HG03521 (cell line): ENCODE measurements at regions not wholly inside any gene's neighbourhood (a gene's known extent, or its start where the extent isn't known, plus 50 kb on each side); places are given as distances from the start of the nearest gene placed in this dataset.
"Not testable (repeated sequence)": the region's sequence is repeated elsewhere in the genome, so short reads cannot be mapped to it uniquely, and the experiment has no call there.

Experiments
- ATAC-seq: cut with Tn5 transposase; IDR thresholded peaks from one replicate; pipeline ENCODE4 v1.9.1; 2021; ENCODE audit warnings: mild to moderate bottlenecking, moderate library complexity; ENCODE audit not compliant: unreplicated experiment

DNA sequence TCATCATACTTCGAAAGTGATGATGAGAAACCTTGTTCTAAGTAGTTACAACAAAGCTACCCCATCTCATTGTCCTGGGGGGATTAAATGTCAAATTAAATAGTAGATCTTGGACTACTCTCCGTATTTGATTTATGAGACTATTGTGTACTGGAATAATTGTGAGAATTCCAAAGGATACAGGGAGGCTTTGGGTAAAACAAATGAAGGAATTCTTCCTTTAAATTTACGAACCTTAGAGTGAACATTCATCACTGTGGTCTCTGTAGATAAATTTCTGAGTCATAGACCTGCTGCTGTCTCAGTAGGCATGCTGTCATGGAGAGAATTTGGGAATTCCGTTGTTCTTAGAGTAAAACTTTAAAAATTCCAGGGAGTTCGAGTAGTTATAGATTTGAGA lies 836.2 kb downstream of the DNAH5 start:
- no peak for ATAC-seq

DNA sequence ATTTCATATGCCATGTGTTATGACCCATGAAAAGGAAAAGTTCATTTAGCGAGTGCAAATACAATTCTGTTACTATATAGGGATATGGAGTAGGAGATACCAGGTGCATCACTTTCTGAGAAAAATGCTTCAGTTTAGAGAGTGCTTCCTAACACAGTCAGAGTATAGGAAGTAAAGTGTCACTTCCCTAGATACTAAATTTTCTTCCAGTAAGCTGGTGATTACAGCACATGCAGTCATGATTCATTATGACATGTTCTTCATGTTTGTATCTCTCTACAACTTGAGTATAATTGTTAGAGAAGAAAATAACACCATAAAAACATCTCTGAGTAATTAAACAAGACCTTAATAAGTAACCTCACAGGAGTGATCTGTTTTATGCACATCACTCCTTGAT lies 837.0 kb downstream of the DNAH5 start:
- ATAC-seq: no peak

DNA sequence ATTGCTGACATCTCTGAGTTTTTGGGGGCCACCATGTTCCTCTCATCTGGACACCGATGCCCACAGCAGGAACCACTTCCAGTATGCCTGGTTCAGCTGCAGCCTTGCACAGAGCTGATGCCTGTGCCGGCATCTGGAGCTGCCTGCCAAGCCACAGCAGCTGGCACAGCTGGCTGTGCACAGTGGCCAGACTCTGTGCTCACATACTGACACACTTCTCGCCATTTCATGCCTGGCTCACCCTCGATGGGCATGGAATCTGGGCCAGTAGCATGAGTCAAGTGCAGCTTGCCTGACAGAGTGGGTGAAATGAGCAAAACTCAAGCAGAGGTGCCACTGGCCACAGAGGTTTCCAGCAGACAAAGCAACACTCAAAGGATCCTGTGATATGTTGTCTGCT lies 863.4 kb downstream of the DNAH5 start:
- ATAC-seq: no peak

DNA sequence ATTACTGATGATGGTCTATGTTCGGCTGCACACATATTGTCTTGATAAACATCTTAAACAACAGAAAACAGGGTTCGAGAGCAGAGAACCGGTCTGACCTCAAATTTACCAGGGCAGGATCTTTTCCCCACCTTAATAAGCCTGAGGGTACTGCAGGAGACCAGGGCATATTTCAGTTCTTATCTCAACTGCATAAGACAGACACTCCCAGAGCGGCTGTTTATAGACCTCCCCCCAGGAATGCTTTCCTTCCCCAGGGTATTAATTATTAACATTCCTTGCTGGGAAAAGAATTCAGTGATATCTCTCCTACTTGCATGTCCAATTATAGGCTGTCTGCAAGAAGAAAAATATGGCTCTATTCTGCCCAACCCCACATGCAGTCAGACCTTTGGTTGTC lies 871.6 kb downstream of the DNAH5 start:
- not testable (repeated sequence) for ATAC-seq

DNA sequence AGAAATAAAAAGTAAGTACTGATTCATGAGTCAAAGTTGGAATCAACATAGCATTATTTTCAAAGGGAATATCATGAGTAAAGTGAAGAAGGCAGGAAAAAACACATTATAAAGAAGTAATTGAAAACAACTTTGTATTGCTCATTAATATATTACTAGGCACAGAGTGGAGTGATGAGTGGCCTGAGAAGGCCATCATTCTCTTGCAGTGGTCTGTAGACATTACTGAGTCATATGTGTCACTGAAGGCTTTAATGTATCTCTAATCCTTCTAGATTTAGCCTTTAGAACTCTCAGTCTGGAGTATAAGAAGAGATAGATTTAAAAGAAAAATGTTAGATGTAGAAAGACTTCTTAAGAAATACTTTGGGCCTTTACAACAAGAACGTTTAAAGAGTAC lies 881.4 kb downstream of the DNAH5 start:
- no peak for ATAC-seq

DNA sequence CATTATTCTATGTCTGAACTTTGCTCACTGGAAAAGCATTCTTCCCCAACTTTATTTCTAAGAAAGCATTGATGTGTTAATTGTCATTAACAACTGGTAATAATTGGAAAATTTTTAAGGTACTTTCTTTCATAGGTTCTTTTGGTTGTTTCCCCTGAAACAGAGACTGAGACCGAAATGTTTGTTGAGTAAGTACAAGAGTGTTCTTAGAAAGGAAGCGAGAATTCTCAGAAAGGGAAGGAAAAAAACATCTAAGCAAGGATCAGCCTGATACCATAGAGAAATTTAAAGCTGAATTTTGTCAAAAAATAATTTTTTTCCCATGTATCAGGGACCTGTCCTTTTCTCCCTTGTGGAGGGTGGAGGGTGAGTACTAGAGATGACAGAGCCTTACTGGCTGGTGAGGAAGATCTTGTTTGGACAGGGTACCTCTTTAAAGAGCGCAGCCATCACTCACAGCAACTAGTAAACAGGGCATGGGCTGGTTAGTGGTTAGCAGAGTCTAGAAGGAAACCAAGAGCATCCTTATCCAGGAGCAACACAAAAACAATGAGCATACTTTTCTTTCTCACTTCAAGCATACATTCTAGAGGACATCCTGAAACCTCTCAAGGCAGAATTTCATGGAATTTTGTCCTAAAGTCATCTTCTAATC lies 898.5 kb downstream of the DNAH5 start:
- no peak for ATAC-seq

DNA sequence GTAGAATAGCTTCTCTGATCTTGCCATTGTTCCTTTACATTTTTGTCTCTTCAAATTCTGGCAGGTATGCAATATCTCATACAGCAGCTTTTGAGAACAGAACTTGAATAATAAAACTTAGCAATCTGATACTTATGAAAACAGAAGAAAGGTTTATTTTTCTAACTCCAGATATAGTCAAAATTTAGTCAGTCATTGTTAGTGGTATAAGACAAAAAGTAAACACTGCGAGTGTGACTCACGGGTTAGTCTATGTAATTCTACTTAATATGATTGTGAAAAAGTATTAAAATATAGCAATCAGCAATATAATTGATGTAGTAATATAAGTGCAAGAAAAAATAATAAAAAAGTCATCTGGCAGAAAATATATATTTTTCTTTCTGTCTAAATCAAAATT lies 910.4 kb downstream of the DNAH5 start:
- no peak for ATAC-seq

DNA sequence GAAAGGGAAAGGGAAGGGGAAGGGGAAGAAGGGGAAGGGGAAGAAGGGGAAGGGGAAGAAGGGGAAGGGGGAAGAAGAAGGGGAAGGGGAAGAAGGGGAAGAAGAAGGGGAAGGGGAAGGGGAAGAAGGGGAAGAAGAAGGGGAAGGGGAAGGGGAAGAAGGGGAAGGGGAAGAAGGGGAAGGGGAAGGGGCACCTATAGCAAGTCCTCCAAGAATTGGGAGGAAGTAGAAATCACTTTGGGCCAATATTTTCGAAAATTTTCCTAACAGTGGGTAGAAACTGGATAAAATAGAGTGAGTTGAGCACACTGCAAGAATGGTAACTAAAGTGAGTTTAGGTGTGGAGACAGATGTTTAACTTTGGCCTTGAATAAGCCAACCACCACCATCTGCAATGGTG lies 915.3 kb downstream of the DNAH5 start:
- ATAC-seq: no peak

DNA sequence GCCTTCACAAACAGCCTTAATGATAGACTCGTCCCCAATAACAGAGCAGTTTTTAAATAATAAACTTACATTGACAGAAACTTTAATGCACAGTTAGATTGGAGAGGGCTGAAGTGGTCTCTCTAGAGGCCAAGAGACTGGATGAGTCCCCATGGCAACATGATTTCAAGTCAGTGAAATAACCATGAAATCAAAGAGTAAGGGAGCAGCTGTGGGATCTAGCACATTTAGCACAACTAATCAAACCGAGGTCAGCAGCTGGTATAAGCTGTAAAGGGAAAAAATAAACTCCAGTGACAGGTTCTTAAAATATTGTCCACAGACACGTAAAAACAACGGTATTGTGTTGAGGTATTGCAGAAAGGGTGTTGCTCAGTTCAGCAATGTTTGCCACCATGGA lies 916.6 kb downstream of the DNAH5 start:
- ATAC-seq: no peak

DNA sequence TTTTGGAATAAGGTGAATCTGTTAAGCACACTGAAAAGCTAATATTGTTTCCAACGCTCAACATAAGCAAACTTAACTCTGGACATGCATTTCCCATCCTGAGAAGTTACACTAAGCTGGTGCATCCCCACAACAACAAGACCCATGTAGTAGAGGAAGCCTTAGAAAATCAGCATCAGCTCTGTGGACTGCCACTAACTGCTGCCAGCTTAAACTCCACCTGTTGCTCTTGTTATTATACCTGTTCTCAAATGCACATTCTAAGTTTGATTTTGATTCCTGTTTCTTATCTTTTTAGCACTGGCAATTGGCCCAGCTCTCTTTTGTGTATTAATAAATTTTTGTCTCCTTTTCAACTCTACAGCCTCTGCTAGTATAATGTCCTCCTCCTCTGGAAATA lies 924.8 kb downstream of the DNAH5 start:
- ATAC-seq: no peak

DNA sequence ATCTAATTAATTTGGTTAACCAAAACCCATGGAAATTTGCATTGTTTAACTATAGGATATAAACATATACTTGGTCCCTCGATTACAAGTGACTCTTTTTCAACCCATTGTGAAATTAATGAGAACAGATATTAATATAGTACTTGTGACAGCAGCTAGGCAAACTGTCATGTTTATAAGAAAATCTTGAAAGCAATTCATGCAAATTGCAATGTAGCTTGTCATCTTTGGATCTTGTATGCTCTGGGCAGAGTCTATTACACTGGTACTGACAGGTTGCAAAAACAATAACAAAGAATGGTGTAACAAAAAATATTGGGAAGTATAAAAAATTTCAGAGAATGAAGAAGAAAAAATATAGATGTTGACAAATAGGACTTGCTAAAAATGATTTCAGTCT lies 941.0 kb downstream of the DNAH5 start:
- no peak for ATAC-seq

DNA sequence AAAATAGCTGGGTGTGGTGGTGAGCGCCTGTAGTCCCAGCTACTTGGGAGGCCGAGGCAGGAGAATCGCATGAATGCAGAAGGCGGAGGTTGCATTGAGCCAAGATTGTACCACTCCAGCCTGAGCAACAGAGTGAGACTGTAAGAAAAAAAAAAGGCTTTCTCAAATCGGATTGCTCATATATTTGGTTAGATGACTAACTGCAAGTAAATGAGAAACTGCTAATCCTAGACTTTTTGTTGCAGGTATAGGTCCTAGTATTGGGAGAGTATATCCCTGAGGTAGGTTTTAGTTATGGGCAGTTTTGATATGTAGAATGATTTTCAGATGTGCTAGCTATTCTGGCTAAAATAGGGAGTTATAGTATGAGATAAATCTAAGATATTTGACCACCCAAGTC lies 944.8 kb downstream of the DNAH5 start:
- no peak for ATAC-seq

DNA sequence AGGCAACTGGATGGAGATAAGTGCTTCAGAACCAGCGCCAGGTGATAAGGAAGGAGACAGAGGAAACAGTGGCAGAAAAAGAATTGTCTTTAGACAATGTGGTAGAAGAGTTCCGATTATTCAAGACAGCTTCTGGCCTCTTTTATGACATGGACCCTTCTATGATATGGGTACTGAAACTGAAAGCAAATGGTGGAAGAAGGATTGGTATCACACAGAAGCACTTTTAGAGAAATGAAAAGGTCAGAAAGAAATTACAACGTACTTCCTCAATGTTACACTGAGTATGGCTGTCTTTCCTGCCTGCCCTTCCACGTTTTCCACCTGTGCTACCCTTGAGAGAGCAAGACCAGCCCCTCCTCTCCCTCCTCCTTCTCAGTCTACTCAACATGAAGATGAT lies 959.3 kb downstream of the DNAH5 start:
- no peak for ATAC-seq

DNA sequence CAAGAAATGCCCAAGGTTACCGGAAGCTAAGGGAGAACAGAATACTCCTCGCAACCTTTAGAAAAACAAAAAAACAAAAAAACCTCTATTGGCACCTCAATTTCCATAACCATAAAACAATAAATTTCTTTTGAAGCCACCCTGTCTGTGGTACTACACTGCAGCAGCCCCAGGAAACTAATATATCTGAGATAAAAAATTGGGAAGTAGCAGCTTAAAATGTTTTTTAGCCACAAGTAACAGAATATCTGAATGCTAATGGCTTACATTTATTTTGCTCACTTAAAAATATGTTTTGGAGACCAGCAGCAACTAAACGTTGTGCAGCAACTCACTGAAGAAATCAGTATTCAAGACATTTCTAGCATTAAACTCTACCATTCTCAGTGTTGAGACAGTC lies 969.6 kb downstream of the DNAH5 start:
- no peak for ATAC-seq

DNA sequence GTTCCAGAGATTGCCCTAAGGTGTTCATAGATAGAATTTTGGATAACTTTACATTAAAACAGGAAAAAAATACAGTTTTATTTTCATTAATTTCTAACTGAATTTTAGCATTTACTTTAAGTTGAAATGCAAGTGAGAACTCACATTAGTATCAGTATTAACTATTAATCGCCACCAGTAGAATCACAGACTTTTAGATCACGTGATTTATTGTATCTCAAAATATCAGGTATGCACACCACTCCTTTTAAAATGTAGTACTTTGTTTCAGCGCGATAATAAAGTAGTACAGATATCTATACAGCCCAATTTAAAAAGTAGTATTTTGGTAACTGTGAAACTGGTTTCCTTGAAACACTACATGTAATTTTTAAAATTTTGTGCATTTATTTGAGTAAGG lies 978.7 kb downstream of the DNAH5 start:
- no peak for ATAC-seq

DNA sequence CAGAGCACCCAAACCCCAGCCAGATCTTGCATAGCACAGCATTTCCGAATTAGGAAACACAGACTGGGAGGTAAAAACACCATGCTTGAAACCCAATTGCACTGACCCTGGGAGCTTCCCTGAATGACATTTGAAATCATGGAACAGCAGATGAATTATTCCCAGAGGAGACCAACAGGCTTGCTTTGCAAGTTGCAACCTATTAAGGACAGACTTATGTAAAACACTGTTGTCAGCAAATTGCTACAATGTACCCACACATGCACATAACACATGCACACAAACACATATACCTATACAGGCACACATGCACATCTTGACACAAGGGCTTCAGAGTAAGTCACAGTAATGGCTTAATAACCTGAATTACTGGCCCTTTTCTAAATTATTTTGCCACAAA lies 984.8 kb downstream of the DNAH5 start:
- no peak for ATAC-seq

DNA sequence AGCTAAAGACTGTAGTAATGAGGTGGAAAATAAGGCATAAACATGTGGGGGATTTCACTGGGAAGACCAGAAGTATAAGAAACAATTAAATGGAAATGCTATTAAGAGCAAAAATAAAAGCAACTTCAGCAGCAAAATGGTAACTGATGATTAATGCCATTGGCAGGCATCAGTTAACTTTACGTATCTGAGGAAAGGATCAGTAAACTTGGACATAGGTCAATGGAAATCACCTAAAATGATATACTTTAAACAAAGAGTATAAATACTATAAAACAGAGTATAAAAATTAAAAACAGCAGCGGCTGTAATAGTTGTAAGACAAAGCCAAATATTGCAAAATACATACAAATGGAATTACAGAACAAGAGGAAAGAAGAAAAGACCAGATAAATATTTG lies 992.1 kb downstream of the DNAH5 start:
- ATAC-seq: no peak

DNA sequence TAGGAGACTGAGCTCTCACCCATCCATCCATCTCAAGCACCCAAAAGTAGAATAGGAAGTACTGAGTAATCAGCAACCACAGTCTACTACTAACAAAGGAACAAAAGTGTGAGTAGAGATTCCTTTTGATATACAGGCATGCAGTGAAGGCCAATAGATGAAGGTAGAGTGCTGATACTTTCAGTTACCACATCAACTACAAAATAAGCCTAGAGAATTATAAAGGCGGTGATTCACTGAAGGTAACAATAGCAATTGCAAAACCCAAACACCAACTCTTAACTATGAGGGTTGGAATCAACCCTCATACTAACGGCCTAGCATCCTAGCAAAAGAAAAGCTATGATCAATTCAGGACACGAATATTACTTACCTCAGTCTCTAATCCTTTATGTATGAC lies 992.6 kb downstream of the DNAH5 start:
- ATAC-seq: no peak

DNA sequence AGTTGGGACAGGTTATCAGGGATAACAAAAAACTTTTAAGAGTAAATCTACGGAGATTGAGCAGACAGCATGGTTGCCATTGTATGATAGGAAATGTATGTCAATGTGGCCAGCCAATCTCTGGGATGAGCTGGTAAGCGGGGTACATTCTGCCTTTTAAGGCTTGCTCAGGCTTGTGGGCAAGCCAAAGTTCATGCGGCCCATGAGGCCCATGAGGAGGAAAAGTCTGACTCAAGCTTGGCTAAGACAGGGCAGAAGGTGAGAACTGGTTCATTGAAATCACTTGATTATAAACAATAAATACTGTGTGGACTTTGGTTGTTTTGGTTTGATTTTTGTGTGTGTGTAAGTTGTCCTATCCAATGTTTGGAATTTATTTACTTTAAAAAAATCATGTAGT lies 997.1 kb downstream of the DNAH5 start:
- ATAC-seq: no peak

DNA sequence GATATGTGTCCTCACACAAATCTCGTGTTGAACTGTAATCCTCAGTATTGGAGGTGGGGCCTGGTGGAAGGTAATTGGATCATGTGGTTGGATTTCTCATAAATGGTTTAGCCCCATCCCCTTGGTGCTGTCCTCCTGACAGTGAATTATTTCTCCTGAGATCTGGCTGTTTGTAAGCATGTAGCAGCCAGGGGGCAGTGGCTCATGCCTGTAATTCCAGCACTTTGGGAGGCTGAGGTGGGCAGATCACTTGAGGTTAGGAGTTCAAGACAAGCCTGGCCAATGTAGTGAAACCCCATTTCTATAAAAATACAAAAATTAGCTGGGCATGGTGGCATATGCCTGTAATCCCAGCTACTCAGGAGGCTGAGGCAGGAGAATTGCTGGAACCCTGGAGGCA lies 999.0 kb downstream of the DNAH5 start:
- not testable (repeated sequence) for ATAC-seq

DNA sequence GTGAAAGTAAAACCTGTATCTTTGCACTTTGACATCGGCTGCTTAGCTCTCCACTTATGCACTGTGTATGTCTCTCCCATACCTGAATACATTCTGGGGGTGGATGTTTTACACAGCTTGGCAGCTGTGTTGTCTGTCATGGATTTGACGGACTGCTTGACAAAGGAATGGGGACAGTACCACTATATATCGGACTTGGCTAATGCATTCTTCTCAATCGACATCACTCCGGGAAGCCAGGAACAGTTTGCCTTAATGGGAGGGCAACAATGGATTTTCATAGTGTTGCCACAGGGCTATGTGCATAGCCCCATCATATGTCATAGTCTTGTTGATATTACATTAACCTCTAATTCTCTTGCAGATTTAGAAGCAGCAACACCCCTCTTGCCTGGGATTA lies 1008.3 kb downstream of the DNAH5 start:
- ATAC-seq: no peak

DNA sequence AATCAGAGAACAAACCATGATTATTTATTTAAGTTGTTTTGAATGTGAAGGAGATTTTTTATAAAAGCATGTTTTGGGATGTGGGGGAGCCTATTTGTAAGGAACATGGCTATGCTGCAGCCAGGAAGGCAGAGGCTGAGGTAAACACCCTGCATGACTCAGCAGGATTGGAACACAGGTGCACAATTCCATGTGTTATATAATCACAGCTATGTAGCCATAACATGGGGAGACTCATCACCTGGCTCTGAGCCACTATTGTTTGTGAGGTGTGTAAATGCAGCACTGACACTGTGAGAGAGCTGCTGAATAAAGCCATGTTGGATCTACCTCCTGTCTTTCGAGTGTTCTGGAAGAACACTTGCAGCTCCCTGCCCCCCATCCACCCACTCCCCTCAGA lies 1009.8 kb downstream of the DNAH5 start:
- no peak for ATAC-seq

DNA sequence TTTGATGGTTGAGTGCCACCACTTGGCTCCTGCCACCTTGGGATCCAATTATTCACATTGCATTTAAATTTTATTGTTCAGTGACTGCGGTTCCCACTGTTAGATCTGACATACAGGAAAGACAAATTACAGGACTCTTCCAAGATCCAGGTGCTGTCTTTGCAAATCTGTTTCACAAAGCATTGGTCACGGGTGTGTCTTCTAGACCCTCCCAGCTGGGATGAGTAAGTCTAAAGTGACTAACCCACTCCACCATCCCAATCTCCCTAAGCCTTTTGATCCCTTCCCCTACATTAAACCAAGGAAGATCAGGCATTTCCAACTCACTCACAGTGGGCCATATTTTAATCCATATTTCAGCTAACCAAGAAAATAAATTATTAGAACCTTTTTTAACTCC lies 1016.3 kb upstream of the CTNND2 start:
- no peak for ATAC-seq

DNA sequence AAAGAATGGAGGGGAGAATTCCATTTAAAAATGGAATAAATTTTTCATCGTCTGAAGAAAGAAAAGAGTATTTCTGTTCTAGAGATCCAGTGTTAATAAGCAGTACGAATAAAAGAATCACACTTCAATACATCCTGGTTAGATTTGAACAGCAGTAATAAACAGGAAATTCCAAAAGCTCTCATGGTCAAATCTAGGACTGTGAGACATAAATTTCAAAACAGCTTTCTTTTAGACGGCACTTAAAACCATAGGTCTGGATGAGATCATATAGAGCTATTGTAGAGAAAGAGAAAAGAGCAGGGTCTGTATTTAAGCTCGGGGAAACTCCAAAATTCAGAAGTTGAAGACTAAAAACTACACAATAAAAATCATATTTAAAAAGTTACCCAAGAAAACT lies 1006.9 kb upstream of the CTNND2 start:
- no peak for ATAC-seq
